CD4-positive, alpha-beta T cell treated with Interleukin-15 for 4 hours (primary cell): ENCODE measurements at regions not wholly inside any gene's neighbourhood (a gene's known extent, or its start where the extent isn't known, plus 50 kb on each side); places are given as distances from the start of the nearest gene placed in this dataset.
A peak's percentile ranks its signal among the peaks of the same experiment; 100 is the strongest.
"Not testable (repeated sequence)": the region's sequence is repeated elsewhere in the genome, so short reads cannot be mapped to it uniquely, and the experiment has no call there.

ENCODE experiments used
- DNase-seq: peaks from one replicate; pipeline ENCODE4 v3.0.0-alpha.2; 2020; ENCODE audit warnings: low spot score

DNA sequence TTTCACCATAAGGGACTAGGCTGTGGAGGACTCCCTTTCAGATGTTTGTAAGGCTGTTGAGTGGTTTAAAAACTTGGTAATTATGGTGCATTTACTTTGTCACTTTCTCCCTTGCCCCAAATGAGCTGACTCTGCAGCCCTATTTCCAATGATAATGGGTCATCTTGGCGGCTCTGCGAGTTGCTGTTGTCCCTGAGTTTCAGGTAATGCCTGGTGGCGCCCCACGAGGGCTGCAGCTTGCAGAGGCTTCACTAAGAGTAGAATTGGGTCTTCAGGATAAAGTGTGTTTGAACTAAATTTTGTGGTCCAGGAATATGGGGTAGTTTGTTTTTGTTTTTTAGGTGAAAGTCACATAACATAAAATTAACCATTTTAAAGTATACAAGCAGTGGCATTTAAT is 450.1 kb upstream of the CFAP20DC start:
- no peak for DNase-seq

DNA sequence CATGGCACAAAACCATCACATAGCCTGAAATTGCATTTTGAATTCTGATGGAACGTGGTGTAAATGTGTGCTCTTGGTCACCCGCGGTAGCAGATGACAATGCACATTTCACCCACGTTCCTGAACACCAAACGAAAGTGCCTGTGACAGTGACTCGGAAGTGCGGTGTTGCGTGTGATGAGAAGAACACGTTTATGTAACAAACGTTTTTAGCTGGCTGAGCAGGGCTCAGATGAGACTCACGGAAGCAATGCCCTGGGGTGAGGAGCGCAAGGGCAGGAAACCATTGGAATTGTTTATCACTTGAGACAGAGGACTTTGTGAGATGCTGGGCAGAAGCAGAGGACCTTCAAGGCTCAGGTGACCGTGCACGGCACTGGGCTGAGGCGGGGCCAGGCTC is 449.2 kb upstream of the CFAP20DC start:
- no peak for DNase-seq

DNA sequence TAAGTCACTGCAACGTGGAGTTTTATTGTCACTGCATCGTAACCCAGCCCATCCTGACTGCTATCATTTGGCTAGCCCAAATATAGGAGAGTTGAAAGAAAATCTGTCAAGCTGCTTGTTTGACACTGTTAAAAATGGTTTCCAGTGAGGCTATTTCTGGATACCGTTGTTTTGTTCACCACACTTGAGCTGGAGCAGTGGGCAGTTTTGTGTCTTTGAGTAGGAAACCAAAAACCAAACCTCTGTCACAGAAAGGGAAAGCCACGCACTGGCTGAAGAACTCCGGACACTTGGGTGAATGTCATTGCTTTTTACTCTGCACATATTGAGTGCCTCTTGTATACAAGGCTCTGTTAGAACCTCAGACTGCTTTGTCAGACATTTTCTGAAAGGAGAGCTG is 446.4 kb upstream of the CFAP20DC start:
- DNase-seq = no peak

DNA sequence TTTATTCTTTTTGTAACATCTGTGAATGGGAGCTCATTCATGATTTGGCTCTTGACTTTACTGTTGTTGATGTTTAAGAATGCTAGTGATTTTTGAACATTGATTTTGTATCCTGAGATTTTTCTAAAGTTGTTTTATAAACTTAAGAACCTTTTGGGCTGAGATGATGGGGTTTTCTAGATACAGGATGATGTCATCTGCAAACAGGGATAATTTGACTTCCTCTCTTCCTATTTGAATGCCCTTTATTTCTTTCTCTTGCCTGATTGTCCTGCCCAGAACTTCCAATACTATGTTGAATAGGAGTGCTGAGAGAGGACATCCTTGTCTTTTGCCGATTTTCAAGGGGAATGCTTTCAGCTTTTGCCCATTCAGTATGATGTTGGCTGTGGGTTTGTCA is 445.1 kb upstream of the CFAP20DC start:
- not testable (repeated sequence) for DNase-seq

DNA sequence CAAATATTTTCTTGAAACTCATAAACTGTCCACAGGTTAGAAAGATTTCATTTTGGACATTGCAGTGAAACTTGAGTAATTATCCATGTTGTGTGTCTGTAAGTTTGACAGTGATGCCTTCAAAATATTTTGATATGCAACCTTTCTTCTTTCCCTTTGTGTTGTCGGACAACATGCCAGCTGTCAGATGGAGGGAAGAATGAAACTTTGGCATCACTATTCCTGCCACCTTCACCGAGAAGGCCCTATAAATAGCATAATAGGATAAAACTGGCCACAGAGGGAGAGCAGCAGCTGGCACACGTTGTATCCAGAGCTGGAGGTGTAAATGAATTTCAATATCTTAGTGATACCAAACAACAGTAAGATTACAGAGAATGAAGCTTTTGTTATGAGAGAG is 436.7 kb upstream of the CFAP20DC start:
- DNase-seq = no peak

DNA sequence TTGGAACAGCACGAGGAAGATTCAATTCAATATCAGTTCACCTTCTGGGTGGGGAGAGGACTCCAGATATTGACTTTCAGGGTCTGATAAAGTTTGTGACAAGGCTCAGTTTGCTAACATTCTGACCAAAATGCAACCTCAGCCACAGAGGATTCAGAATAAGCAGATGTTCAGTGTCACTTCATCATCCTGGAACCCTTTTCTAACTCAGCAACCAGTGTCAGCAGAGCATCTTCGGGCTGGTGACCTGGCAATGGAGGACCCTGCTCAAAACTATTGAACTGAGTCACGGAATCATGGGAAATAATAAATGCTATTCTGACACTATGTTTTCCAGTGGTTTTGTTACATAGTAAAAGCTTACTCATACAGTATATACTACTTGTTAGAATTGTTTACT is 433.4 kb upstream of the CFAP20DC start:
- no peak for DNase-seq

DNA sequence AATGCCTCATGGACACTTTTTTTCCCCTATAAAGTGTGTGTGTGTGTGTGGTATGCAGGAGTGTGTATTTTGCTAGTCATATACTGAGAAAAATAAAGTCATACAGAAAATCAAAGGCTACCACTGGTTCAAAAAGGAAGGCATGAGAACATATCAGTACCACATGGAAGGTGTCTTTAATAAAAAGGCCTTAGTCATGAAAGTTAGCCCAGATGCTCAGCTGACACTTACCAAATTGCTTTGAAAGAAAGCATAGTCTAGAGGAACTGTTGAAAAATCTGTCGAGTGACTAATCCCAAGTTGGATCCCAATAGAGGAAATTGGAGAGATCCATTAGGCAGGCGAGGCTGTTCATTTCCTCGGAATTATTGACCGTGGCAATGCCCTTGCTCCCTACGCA is 432.9 kb upstream of the CFAP20DC start:
- DNase-seq = no peak

DNA sequence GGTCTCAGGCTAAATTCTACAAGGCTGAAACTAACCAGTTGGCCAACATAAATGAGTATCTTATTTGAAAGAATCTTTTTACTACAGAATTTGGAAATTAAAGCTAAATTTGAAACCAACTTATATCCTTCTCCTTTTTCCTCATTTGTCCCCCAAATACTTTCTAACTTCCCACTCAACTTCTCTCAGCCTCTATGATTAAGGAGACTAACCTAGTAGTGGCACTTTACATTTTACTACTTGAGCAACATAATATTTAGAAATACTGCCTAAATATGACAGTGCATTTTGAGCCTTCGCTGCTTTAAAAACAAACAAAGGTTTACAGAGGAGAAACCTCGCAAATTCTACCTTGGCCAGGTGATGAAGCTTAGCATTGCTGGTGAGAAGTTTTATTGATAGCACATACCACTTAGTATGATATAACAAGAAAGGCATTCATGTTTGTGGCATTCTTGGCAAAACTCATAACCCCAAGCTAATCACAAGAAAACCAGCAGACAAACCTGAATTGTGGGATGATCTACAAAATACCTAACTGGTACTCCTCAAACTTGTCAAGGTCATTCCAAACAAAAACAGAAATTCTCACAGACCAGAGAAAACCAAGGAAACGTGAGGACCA is 432.1 kb upstream of the CFAP20DC start:
- no peak for DNase-seq

DNA sequence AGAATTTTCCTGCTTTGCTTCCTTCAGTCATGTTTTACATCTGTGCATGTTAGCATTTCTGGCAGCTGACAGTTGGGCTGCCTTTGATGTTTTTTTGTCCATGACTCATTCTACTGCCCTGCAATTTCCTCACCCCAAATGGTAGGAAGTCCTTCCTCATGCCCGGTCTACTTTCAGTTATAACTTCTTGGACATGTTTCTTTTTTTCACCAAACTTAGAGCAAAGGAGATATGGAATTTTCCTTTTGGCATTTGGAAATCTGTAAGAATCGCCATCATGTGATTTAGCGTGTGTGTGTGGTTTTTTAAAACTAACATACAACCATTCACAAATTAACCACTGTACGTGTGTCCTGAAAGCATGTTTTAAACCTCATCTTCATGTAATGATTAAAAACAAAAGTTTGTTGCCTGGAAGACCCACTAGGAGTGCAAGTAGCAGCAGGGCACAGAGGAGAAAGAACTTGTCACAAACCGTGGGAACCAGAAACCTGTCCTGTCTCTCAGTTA is 430.7 kb upstream of the CFAP20DC start:
- DNase-seq = peak; percentile 32

DNA sequence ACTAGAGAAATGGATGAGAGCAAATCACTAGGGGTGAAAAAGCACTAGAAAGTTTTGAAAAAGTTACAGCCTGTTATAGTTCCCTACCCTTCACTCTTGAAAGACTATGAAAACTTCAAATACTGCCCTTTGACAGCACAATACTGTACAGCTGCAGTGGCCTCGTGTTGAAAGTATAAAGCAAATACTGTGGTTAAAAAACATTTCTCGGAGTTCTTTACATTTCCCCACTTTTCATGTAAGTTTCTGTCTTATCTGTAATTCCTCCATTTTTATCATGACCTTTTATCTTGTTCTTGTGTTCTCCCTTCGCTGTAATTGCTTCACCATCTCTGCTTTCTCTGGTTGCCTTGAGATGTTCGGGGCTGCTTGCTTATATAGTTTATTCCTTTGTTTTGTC is 423.8 kb upstream of the CFAP20DC start:
- no peak for DNase-seq

DNA sequence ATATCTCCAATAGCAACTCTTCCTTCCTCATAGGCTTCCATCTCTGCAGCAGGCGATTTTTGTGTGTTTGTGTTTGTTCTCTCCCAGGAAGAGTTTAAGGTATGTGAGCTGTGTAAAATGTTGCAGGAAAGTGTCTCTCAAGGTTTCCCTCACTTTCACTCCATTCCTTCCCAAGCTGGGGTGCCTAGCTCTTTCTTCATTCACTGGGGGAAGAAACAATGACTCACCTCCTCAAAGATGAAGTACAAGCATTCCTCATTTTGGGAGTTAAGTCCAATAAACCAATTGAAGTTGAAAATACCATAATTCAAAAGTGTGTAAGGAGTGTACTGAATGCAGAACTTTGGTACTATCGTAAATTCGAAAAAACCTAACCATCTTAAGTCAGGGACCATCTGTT is 422.7 kb upstream of the CFAP20DC start:
- no peak for DNase-seq

DNA sequence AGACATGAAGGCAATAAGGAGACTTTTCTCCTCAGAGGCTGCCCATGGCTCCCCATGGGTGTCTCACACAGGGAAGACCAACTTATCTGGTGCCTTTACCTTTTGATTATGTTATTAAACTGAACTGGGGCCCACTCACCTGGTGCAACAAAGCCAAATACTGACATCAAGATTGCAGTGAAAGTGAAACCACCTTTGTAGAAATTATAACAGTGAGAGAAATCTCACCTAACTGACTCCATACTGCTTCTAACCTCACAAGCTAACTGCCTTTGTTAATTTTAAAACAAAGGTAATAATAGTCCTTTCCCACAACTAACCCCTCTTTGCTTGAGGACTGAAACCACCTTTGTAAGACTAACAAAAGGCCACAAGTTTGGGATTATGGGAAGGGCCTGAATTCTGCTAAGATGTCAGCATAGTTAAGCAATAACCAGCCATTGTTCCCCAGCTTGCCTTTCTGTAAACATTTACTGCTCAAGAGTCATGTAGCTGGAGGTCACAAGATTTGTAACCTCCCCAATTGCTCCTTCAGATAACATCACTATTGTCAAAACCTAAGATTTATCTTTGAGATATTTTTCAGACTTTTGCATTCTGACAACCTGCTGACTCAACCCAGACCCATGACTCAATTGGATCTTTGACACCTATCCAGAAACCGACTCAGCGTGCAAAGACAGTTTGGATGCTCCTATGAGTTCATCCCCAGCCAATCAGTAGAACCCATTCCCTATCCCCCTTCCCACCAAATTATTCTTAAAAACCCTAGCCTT is 420.3 kb upstream of the CFAP20DC start:
- peak; percentile 9 for DNase-seq

DNA sequence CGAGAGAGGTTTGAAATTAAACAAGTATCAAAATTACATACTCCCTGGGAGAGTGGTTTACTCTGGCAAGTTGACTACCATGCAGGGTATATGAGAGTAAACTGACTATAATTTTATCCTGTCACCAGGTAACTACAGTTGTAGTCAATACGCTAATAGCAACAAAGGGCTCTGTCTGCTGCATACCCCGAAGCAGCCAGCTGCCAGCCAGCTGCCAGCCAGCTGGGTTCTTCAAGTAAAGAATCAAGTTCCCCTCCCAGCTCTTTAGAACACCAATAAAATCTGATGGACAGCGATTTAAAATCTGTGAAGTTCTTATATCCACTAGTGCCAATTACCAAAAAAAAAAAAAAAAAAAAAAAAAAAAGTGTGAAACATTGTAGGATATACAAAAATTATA is 417.7 kb upstream of the CFAP20DC start:
- DNase-seq = no peak

DNA sequence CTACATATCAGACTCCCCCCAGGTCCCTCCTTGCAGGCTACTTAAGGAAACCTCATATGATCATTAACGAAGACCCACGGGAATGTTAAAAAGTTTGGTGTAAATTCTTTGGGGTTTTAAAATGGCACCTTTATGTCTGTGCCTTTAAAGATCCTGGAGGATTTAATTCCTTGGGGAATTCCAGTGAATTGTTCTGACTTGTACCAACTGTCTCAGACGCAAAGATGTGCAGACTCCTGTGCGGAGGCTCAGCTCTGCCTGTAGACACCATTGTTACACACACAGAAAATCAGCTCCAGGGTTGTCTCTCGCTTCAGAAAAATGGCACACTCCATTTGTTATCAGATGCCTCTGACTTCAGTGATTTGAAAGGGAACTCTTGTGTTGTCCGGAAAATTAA is 414.4 kb upstream of the CFAP20DC start:
- no peak for DNase-seq

DNA sequence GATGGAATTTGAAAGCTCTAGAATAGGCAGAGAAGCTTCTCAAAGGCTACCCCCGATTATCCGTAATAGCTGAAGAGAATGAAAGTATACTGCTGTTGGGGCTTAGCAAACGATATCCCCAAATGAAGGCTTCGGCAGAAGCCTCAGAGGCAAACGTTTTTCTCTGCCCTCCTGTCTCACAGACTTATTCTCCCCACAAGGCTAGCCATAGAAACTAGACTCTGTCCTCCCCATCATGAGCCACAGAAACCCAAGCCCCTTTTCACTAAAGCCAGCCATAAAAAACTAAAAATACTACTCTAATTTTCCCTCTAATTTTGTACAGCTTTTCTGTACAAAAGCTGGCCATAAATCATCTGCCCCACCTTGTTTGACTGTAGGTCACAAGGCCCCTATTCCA is 413.4 kb upstream of the CFAP20DC start:
- DNase-seq = no peak

DNA sequence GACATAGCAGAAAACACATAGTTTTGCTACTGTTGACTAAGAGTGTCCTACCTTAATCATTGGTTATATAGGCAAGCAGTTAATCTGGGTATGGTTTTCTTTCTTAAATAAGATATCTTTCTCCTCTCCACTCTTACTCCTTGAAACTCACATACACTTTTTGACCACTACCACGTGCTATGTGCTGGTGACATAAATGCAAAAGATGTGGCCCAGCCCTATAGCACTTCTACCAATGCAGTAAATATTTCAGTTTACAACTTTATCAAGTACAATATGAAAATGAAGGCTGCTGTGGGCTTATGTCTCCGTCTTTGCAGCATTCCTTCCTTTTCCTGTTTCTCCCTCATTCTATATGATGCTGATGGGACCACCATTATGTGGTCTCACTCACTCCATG is 410.2 kb upstream of the CFAP20DC start:
- no peak for DNase-seq

DNA sequence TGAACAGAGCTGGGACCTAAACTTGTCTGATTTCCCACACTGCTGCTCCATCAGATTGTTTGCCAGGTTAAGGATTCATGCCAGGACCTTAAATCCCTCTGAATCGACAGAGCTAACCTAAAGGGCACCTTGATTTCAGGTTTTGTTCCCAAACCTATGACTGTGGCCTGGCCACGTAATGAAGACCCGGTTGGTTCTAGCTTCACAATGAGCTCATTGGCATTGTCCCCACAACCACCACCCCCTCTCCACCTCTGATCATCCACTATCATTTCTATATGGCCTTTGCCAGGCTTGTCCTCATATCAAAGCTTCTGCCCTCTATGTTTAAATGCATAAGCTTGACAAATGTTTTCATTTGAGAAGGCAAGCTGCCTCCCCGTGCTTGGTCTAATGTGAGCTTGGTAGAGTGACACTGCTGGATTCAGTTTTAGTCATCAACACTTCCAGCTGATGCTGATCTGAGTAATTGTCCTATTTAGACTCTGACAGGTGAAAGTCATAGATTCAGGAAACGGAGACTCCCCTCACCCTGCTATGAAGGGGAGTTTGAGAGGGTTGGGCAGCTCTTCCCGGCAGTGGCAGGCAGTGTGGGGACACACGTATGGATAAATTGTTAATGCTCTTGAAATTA is 407.1 kb upstream of the CFAP20DC start:
- DNase-seq = no peak

DNA sequence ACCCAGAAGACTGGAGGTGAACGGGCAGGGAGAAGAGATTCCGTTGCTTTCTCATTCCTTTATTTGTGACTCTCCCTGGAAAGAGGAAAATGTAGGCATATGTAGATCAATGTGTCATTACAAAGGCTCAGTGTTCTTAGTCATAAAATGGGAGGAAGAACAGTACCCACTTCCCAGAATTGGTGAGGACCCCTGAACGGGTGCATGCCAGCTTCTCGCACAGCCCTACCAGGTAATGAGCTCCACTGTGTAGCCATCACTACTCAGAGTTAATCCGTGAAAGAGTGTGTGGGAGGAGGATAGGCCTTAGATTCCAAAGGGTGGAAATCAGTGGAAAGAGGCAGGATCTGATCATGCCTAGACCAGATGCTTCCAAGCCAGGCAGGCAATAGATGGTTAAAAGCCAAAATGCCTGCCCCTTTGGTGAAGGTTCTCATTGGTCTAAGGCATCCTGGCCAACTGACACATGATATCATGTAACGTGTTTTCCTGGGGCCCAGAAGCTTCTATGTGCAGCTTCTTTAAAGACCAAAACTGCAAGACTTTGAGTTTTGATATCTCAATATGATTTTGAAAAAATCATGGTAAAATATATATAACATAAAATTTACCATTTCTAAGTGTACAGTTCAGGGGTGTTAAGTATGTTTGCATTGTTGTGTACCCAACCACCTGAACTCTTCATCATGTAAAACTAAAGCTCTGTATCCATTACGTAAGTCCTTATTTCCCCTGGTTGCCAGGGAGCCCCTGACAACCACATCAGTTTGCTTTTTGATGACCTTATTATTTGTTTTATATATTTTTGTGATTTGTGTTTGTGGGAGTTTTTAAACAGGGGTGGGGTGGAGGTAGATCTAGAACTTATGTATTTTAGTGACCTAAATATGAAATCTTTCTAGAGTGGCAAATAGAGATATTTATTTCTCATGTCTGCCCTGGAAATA is 402.2 kb upstream of the CFAP20DC start:
- DNase-seq = peak; percentile 39

DNA sequence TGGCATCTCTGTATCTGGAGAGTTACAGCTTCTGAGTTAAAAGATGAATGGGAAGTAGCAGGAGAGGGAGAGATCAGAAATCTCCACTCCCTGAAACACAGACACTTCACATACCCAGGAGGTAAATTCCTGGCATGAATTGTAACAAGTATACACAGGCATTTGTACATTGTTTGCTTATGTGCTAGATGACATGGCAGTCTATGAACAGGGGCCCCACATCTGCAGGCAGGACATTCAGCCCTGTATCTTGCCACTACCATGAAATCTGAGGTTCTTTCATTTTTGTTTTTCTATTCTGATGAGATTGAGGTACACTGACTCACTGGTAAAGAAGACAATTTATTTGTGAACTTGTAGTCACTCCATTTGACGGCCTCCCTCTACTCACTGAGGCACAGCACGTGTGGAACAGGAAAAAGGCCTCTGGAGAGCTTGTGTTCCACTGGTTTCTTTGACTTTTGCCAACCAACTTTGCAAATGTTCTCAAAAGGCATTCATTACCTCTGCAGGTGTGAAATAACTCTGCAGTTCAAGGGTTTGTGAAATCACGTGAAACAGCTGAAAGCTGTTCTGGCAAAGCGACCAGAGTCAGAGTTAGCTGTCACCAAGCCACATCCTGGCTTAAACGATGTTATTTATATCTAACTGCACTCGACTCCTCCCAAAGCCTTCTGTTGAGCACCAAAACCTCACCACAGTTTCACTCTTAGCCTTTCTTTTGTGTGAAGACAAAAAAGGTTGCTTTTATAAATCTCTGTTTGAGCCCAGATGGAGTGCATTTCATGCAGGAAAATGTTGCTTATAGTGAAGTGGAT is 401.3 kb upstream of the CFAP20DC start:
- peak; percentile 82 for DNase-seq

DNA sequence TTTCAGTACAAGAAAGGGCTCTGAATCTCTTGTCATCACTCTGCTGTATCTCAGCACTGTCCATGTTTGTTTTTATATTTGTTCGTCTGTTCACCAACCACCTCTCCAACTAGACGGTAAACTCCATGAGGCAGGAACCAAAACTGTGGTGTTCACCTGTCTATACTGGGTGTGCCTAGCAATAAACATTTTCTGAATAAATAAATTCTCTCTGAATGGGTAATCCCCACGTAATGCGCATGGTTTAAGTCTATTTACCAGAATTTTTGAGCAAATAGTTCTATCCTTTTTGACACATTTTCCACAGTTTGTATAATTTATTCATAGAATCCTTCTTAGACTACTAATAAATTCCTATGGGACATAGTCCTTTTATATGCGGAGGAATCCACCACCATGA is 400.6 kb upstream of the CFAP20DC start:
- DNase-seq = no peak

DNA sequence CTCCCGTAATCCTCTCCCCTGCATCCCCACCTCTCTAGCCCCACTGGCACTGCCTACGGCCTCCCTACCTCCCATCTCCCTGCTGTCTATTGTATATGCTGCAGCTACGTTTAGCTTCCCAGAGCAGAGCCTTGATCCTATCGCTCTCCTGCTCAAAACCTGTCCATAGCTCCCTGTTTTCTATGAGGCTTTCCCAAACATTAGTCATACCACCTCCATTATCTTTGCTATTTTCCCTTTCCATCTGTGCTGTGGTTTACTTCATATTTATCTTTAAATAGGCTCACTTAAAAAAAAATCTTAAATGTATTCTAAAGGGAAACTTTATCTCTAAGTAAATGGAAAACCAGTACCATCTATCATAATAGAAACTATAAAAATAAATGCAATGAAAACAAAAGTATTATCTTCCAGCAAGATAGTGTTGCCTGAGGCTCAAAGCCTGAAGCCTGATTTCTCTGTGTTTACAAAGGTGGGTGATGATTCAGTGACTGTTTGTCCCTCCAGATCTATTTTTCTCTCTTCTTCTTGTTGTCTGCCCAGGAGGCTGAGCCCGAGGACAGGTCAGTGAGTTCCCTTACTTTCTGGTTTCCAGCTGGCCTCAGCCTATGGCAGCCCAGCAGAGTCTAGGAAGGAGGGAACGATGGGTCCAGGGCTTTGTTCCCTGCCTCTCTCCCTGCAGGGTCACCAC is 397.1 kb upstream of the CFAP20DC start:
- no peak for DNase-seq
